ENCODE measurements at regions not wholly inside any gene's neighbourhood (a gene's known extent, or its start where the extent isn't known, plus 50 kb on each side); places are given as distances from the start of the nearest gene placed in this dataset.

GRCh38 chr10:3427347-3427746 lies 254.8 kb upstream of the PITRM1 start:
- TF ChIP-seq CTCF (IDR thresholded peaks at IDR 0.05): no peak
- TF ChIP-seq POLR2A (IDR thresholded peaks at IDR 0.05): no peak

Measured in heart left ventricle (tissue), 13 donors.